Right lung (tissue), 2 donors: ENCODE measurements at regions not wholly inside any gene's neighbourhood (a gene's known extent, or its start where the extent isn't known, plus 50 kb on each side); places are given as distances from the start of the nearest gene placed in this dataset.
"Not testable (repeated sequence)": the region's sequence is repeated elsewhere in the genome, so short reads cannot be mapped to it uniquely, and the experiment has no call there.

Experiments used
- DNase-seq, 2 donors: peaks; one replicate each; pipeline ENCODE4 v3.0.0-alpha.2; 2013

DNA sequence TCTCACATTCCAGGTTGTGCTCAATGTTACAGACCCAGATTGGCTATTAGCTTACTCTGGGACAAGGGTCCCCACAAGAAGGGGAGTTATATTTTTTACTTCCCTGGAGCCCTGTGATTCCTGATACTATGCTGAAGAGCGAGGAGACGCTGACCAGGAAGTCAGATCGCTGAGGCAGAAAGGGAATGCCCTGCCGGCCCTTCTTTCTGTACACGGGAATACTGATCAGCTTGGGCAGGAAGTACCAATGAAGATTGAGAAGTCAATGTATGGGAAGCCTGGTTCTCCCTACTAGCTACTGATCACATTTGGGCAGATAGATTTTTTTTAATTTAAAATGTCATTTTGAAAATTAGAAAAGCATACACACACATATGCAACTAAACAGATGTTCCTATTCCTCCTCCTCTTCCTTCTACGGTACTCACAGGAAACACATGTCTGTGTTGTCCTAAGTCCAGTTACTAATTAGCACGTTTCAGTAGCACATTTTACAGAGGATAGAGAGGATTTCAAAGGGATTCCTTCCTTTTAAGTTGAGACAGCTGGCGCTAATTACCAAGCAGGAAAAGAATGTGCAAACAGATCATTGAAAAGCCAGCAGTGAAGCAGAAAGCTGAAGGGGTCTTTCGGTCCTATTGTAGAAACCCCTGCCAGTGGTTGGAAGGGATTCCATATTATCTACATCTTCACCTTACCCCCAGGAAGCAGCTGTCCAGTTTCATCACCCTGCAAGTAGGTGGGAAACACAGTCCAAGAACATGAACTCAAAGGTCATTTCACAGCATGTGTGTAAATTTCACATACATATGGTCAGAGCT is 292.4 kb downstream of the DUSP6 start:
- no peak for DNase-seq

GRCh38 chr12:89059056-89059455 is 293.2 kb downstream of the DUSP6 start:
- DNase-seq = no peak

DNA sequence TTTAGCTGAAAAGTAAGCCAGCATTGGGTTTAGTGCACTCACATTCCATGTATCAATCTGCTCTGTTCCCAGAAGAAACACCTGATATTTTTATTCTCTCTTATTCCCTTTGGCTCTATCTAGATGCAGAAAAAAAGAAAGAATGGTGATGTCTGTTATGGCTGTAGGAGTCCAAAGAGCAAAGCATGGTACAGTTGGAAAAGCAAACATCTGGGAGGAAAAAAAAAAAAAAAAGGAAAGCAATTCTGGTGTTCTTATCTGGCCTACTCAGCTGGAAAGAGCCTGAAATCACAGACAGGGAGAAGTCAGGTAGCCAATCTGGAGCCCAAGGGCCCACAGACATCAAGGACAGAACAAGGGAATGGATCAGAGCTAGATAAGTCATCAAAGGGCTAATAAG is 293.9 kb downstream of the DUSP6 start:
- DNase-seq = no peak

GRCh38 chr12:89053817-89054216 is 298.5 kb downstream of the DUSP6 start:
- not testable (repeated sequence) for DNase-seq

GRCh38 chr12:89051065-89051677 is 301.1 kb downstream of the DUSP6 start:
- peak; percentile 45 to 55 for DNase-seq

DNA sequence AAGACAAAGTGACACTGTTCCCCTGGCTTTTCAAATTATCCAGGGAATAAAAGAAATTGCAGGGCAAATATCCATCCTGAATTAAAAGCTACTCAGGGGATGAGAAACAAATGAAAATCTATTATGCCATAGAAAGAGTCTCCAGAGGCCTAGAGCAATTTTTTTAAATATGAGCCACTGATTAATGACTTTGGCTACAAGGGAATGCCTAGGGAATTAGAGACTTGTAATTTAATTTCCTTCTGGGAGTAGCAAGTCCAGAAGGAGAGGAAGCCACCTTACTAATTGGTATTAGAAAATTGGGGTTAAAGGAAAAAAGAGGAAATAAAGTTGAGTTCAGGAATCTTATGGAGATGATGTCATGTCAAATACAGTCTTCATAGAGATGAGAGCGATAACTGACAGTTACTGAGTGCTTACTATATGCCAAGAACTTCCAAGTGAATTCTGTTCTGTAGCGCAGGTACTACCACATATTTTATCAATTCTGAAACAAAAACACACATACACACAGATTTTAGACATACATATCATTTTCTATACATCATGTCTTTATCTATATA is 304.4 kb downstream of the DUSP6 start:
- no peak for DNase-seq

DNA sequence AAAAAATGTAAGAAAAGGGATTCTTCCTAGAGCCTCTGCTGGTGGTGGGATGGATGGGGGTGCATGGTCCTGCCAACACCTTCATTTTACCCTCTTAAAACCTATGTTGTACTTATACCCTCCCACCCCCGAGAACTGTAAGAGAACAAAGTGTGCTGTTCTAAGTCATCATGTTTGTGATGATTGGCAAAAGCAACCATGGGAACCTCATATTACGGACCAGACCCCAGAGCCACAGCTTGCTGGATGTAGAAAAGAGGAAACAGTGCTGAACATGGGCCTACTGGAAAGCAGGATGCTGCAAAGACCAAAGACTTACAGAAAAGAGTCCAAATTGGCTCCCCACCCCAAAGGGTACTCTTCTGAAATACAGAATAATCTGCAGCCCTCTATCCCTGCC is 311.2 kb downstream of the DUSP6 start:
- no peak for DNase-seq

- DNase-seq = no peak
Observed at GRCh38 chr12:89040146-89040964, 311.9 kb downstream of the DUSP6 start.

- no peak for DNase-seq
Observed at GRCh38 chr12:89038831-89039512, 313.3 kb downstream of the DUSP6 start.

DNA sequence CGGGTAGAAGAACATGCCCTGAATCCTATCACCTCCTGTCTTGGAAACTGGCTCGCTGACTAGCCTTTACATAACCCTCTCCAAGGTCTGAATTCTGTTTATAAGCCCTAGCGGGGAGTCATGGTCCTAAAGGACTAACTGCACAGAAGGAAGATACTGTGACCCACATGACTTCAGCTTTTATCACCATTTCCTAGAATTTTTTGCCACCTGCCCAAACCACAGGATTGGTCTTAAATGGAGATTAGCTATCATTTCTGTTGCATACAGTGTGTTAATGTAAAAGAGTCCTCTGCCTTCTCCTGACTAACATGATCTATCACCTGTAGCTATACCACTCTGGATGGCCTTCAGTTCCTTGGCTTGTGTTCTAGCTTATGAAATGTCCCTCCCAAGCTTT is 319.2 kb downstream of the DUSP6 start:
- no peak for DNase-seq

DNA sequence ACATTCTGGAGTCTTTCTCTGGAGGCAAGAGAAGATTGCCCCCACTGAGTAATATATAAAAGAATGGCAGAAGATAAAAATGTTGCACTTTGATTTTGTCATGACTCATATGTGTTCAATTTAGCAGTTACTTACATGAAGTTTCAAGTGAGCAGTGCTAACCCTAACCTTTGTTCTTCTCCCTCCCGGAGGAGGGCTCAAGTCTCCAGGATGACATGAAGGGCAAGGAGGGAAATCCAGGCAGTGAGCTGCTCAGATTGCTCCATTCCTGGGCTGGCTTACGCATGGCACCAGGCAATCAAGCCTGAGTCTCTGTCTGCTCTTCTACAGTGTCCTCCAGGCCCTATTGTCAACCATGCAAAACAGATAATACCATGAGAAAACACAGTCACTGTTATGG is 322.3 kb downstream of the DUSP6 start:
- DNase-seq = no peak

- DNase-seq = no peak
Observed at GRCh38 chr12:89024580-89024979, 327.7 kb downstream of the DUSP6 start.

DNA sequence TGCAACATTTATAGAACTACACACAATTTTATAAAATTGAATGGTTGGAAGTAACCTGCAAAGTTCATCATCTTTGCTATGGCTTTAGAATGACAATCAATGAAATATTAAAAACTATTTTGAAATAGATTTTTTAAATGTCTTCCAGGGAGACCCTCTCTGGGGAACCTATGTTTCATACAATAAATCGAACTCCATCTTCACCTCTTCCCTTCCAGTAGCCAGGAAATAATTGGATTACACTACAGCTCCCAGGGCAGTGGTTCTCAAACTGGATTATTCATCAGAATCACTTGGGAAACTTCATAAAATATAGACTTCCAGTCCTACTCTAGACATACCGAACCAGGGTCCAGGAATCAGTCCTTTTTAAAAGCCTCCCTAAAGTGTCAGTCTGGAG is 328.4 kb downstream of the DUSP6 start:
- no peak for DNase-seq

- no peak for DNase-seq
Observed at GRCh38 chr12:89020689-89021088, 331.6 kb downstream of the DUSP6 start.

GRCh38 chr12:89020121-89020480 is 332.2 kb downstream of the DUSP6 start:
- DNase-seq = no peak

GRCh38 chr12:89019439-89020120 is 332.7 kb downstream of the DUSP6 start:
- DNase-seq = peak; percentile 70 to 83

DNA sequence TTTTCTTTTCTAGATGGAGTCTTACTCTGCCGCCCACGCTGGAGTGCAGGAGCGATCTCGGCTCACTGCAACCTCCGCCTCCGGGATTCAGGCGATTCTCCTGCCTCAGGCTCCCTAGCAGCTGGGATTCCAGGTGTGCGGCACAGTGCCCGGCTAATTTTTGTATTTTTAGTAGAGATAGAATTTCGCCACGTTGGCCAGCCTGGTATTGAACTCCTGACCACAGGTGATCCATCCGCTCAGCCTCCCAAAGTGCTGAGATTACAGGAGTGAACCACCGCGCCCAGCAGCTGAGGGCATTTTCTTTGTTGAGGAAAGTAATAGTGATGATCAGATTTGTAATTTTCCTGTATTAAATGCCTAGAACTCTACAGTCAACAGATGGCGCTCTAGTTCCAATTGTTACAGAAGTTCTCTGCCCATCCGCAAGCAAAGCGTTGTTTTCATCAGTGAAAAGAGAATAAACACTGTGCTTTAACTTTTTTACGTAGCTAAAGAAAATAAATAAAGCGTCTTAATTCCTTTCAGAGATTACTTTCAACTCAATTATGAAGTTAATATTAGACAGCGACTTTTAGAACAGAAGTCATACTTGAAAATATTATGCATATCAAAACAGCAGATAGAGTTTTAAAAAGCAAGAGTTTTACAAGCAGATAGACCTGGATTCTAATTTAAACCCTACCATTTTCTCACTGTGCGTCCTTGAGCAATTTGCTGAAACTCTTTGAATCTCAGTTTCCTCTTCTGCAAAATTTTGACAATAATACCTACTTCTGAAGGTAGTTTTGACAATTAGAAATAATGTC is 335.1 kb downstream of the DUSP6 start:
- DNase-seq = peak; percentile 49 to 67

GRCh38 chr12:89015419-89015818 is 336.9 kb downstream of the DUSP6 start:
- no peak for DNase-seq

DNA sequence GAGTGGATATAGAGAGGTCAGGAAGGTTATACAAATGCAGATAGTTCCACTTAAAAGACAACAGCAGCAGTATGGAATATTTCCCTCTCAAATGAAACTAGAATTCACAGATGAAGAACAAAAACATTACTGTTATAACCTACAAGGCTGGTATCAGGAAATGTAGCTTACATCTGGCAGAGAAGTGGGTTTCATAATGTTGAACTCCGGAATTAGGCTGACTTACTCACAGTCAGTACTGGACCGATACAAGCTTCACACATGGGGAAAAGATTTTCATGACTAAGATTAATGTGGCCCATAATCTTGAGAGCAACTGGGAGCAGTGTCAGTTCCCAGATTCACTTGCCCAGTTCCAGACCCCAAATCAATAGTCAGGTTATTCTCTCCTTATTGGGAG is 353.9 kb downstream of the DUSP6 start:
- no peak for DNase-seq

DNA sequence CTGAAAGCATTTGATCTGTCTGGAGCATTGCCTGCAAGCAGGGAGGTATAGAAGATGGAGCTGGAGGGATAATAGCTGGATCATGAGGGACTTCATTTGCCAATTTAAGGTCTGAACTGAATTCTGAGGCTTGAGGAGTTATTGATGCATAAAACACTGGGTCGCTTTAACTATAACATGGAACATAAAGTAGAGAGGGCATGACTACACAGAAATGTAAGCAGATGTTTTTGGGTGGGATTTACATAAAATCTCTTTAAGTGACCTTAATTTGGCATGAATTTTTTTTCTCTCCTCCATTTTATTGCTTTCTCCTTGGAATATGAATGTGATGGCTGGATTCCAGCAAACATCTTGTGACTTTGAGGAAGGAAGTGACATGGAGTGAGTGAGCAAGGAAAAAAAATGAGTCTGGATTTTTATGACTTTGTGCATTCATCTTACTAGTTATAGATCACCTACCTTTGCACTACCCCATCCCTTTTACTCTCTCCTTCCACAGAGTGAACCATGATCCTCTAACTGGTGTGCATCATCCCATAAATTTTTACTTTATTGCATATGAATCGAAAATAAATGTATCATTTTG is 356.0 kb downstream of the DUSP6 start:
- DNase-seq = no peak
